ENCODE measurements at regions not wholly inside any gene's neighbourhood (a gene's known extent, or its start where the extent isn't known, plus 50 kb on each side); places are given as distances from the start of the nearest gene placed in this dataset.

DNA sequence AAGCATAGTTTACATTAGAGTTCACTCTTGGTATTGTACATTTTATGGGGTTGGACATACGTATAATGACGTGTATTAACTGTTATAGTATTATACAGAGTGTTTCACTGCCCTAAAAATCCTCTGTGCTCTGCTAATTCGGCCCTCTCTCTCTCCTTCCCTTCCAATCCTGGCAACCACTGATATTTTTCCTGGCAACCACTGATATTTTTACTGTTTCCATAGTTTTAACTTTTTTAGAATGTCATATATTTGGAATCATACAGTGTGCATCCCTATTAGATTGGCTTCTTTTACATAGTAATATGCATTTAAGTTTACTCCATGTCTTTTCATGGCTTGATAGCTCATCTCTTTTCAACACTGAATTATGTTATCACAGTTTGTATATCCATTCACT is 526.7 kb downstream of the RIT2 start:
- TF ChIP-seq POLR2A (IDR thresholded peaks at IDR 0.05) (no peak), POLR2AphosphoS5 (IDR thresholded peaks at IDR 0.05) (no peak)

Data from upper lobe of left lung (tissue), 4 donors.